T1000 (cell line): ENCODE measurements at regions not wholly inside any gene's neighbourhood (a gene's known extent, or its start where the extent isn't known, plus 50 kb on each side); places are given as distances from the start of the nearest gene placed in this dataset.
"Not testable (repeated sequence)": the region's sequence is repeated elsewhere in the genome, so short reads cannot be mapped to it uniquely, and the experiment has no call there.

Experiments used
- DNase-seq: peaks from one replicate; lab custom pipeline; 2025; ENCODE audit warnings: mixed read lengths; lab: John Stamatoyannopoulos, UW

DNA sequence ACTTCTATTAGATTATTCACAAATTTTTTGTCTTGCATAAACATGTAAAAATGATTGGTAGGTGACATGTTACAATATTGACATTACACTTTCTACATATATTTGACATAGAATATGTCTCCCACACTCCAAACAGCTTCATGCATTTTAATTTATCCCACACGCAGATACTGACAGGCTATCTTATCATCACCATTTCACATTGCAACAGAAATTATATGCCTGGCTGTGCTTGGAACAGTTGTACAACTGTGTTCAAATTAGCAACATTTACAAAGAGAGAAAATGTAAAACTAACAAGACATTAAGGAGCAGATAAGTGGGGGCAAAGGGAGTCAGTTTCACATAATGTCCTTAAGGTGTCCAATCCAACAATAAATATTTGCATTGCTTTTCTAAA, 1208.5 kb downstream of the NSUN3 start:
- DNase-seq = no peak

DNA sequence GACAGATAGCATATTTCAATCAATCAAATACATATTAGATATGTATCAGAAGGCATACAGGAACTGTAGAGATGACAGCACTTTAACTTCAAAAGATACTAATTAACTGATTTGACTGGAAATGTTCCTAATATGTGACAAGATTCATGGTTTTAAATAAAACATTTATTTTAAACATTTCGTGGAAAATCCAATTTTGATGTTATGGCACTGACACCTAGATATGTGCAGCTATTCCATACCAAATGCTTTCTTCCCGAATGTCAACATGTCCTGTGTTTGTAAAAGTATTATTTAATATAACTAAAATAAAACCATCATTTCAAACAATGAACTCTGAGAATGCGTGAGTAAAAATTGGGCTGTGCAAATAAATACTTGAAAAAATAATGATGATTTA, 1209.3 kb downstream of the NSUN3 start:
- no peak for DNase-seq

DNA sequence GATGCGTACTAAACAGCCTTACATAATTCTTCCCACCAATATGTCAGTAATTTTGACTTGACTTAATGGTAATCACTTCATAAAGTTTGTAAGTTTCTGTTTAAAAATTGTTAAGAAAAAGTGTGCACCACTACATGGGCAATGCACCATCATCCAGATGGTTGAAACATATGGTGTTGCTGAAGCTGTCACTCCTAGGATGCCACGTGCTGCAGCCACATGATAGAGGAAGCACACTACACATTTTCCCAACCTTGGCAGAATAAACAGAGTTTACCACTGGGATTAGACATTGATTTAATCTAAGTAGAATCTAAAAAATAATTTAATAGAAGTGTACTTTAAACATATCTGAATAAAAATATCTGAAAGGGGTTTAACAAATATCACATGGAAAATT, 1209.9 kb downstream of the NSUN3 start:
- DNase-seq = no peak

DNA sequence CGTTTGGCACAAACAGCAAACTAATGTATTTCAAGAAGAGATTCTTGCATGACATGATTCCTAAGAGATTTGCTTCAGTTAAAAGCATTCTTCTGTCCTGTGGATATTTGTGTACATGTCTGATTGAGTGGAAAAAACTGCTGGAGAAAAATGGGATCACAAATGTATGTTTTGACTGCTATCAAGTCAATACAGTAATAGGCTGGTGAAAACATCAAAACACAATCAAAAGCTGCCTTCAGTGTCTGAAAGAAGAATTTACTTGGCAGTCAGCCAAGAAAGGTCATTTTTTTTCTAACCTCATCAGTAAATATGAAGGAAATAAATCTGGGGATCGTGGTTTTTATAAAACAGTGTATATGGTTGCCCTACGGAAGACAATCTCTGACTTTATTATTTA, 1214.8 kb downstream of the NSUN3 start:
- no peak for DNase-seq

DNA sequence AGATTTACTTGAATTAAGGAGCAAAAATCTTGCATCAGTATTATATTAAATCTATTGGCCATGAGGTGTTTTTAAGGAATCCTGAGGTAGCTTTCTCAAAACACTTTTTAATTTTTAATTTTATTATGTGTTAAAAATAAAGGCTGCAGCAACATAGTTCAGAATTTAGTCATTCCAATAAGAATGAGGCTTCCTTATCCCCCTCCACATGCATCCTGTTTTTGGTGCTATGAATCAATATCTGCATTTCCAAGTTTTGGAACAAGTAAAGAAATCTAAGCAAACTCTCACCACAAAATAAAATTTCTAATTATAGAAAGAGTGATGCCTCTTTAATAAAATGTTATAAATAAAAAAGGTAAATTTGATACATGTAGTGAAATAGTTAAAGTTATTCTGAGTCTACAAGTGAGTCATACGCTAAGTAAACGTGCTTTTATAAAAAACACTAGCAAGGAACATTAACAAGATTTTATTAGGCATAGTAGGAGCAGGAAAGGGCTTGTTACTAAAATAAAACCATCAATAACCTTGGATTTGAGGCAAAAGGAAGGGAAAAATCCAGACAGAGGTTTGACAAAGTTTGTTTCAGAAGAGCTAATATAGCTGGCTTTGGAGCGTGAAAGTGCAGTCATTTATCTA, 1218.0 kb downstream of the NSUN3 start:
- no peak for DNase-seq

DNA sequence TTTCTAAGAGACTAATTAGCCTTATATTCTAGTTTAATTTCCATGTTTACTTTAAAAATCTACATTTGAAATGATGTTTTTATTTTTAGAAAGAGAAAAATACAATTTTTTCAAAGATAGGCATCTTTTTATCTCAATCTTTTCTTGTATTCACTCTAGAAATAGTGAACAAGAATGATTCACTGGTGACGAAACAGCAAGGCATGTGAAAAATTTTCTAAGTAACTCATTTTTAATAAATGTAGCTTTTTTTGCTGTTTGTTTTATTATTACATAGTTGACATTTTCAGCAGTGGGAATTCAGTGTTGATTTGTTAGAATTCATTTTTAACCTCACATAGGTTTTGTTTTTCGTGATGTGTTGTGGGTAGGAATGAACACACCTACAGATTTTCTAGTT, 1226.4 kb downstream of the NSUN3 start:
- no peak for DNase-seq

DNA sequence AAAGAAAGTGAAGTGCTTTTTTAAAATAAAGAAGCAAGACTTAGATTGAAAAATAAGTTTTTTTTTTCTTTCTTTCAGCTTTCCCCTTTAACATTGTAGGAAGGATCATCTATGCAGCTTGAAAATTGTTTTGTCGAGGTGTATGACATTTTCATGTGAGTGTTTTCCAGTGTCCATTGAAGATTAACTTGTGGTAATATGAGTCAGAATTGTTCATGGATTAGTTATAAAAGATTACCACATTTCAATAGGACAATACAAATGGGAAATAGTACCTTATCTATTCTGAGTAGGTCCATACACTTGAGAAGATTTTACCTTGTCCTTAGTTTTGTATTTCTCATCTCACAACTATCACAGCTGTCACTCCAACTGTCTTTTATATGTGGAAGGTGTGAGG, 1234.7 kb downstream of the NSUN3 start:
- no peak for DNase-seq

DNA sequence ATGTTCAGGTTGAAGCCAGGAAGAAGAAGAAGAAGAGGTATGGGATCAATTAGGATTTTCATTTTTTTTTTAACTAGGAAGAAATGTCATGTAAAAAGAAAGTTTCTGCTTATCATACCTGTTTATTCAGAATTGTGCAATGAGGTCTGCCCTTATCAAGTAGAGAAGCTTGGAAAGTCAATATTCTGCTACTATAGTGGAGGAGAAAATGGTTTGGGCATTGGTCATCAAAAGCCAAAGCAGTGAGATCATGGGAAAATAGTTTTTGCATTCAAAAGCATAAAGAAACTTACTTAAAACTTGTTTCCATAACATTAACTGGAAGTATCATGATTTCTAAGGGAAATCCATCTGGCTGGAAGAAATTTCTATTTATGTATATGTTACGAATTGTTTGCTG, 1239.2 kb downstream of the NSUN3 start:
- no peak for DNase-seq

DNA sequence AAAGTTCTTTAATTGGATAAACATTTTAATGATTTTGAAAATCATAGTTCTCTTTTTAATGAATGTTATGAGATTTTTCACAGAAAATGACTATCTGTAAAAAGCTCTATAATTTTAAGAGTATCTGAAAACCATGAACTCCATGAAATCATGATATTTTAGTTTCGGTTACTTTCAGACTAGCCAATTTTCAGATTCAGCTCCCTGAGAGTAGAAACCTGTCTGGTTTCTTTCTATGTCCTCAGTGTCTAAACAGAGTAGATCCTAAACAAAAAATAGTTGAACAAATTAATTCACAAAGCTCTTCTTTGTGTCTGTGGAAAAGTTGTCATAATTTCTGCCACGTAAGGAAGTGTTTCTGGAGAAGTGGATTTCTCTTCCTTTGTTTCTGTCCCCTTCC, 1247.7 kb downstream of the NSUN3 start:
- no peak for DNase-seq

DNA sequence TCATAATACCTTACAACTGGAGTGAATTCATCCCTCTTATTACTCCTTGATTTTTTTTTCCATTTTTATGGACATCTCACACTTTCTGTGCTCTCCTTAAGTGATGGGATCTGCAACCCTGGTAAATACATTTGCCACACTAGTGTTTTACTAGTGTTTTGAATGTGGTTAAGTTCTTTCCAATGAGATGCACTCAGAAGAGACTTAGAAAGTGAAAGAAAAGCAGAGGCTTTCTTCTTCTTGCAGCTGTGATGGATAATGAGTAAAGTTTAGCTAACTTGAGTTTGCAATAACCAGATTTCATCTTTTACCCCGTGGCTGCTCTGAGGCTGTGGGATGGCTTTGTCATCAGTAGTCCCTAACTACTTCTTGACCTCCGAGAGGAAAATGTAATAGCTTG, 1248.4 kb downstream of the NSUN3 start:
- DNase-seq = no peak

DNA sequence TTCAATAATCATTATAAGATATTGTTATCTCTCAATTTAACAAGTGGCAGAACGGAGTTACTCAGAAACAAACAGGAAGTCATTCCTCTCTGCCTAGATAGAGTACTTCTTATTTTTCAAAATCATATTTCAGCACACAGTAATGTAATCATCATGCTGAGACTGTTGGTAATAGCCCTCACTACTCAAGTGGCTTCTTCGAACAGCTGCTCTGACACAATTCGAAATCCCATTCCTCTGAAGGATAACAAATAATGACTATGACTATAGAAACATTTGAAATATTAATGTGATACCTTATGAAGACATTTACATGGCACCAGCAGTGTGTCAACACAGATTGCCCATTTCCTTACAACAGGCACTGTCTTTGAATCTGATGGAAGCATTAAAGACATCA, 1249.8 kb downstream of the NSUN3 start:
- DNase-seq = no peak

DNA sequence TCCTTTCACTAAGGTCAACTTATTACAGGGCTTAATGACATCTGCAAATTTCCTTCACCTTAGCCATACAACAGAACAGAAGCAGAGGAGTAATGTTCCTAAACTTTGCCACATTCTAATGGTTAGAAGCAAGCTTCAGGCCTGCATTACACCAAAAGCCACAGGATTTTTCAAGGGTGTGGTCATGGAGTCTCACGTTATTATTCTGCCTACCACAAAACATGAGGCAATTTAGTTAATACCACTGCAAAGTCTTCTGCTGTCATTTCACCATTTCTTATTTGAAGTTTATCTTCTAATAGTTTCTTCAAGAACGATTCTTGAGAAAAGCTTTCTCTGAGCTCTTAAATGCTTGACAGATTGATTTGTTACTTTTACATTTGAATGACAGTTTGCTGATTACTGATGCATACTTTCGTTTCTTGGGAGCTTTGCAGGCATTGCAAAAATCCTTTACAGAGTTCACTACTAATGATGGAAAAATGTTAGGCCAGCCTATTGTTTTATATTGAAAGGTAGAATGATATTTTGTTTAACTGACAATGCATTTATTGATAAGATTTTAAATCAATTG, 1257.1 kb downstream of the NSUN3 start:
- DNase-seq = no peak

DNA sequence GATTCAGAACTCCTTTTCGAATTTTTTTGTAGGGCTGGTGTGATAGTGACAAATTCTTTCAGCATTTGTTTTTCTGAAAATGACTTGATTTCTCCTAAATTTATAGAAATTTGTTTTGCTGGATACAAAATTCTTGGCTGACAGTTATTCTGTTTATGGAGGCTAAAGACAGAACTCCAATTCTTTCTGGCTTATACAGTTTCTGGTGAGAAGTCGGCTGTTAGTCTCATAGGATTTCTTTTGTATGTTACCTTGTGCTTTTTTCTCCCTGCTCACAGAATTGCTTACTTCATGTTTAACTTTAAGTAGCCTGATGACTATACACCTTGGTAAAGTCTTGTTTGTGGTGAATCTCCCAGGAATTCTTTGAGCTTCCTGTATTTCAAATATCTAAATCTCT, 1264.6 kb downstream of the NSUN3 start:
- DNase-seq = no peak

DNA sequence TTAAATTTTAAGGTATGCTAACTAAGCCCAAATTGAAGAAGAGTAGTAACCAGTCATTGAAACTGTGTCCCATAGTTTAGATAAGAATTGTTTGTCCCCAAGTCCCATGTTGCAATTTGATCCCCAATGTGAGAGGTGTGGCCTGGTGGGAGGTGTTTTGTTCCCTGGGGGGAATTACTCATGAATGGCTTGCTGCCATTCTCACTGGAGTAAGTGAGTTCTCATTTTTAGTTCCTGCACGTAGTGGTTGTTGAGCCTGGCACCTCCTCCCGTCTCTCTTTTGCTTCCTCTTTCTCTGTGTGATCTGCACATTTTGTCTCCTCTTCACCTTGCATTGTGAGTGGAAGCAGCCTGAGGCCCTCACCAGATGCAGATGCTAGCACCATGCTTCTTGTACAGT, 1271.0 kb downstream of the NSUN3 start:
- DNase-seq = no peak

DNA sequence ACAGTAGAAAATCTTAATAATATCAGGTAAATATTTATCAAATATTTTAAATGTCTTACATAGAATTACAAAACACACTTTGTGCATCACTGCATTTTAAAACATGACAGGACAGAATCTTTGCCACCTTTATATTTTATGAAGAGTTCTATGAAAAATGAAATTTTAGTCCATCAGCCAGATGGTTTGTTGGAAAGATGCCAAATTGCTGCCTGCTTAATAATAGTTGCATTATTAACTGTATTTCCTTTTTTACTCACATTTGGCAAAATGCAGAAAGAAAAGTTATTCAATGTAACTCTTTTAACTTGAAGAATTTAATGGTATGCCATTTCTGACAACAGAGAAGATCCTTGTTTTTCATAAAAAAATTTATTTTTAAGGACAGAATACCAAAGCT, 1271.6 kb downstream of the NSUN3 start:
- DNase-seq = no peak

DNA sequence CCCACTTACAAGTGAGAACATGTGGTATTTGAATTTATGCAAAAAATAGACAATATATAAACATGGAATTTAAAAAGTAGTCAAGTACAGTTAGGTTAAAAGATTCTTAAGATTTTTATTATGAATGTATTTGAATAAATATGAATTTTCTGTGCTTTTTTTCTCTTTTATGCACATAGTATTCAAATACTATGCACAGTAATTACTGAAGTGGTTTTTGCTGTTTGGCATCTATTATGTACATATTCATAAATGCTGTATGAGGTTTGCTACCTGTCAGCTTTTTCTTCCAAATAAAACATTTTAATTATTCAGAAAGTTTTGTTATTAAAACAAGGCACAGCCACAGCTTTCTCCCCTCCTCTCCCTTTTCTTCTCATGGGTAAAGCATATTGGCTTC, 1272.7 kb downstream of the NSUN3 start:
- DNase-seq = no peak

DNA sequence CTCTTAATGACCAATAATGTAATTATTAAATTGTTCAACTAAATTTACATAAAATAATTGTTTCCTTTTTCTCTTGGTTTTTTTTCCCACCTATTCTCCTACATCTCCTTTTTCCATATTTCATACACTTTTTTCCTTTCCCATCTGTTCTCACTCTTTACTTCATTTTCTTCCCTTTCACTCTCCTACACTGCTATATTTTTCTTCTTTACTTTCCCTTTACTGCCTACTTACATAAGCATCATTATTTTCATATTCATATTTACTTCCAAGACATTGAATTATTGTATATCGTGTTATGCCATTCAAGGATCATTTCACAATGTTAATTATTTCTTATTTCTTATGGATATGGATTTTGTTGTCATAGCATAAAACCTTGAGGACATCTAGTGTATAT, 1275.6 kb downstream of the NSUN3 start:
- DNase-seq = no peak

DNA sequence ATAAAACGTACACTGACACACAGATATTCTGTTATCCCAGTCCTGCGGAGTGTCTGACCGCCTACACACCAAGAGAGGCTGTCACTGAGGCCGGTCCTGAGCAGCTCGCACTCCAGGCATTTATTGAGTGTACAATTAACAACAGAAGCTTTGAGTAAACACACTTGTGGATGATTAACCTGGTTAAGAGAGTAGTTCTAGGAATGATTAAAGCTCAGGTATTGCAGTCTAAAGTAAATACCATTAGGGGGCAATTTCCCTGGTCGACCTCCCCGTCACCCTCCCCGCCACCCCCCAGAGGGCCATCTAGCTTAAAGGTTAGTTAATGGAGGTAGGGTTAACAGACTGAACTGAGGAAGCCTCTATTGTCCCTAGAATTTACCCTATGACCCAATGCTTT, 1278.5 kb downstream of the NSUN3 start:
- DNase-seq = no peak

DNA sequence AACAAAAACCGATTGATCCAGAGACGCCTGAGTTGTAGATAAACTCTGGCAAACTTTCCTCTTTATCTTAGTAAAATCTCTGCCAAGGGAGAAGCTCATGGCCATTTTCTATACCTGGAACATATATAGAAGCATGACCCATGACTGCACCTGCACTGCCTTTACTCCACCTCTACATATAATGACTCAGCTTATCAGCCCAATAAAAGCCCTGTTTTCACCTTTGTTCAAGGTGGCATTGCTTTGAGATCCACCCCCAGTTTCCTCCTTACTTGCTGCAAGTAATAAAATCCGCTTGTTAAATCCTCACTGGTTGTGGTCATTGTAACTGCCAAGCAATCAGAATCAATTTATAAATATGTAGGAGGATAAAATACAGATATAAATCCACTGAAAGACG, 1280.4 kb downstream of the NSUN3 start:
- no peak for DNase-seq

DNA sequence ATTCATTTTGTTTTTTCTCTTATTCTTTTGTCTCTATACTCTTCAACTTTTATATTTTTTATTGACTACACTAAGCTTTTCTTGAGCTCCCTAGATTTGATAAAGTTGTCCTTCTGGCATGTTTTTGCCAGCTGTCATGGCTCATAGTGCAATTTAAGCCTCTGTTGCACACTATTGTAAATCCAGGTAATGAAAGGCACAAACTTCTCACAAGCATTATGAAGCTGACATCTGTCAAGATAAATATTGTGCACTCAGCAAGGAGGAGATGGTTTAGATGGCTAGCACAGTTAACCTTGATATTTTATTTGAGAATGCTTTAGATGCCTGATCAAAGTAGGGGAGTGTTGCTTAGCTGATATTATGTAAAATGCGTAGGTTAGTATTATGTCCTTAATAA, 1280.9 kb downstream of the NSUN3 start:
- no peak for DNase-seq

DNA sequence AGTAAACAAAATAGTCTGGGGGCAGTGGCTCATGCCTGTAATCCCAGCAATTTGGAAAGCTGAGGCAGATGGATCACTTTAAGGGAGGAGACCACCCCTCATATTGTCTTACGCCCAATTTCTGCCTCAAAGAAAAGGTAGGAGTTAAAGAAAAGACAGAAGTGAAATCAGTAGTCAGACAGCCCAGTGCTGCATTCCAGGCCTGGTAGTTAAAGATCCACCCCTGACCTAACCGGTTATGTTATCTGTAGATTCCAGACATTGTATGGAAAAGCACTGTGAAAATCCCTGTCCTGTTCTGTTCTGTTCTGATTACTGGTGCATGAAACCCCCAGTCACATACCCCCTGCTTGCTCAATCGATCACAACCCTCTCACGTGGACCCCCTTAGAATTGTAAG, 1285.1 kb downstream of the NSUN3 start:
- not testable (repeated sequence) for DNase-seq

DNA sequence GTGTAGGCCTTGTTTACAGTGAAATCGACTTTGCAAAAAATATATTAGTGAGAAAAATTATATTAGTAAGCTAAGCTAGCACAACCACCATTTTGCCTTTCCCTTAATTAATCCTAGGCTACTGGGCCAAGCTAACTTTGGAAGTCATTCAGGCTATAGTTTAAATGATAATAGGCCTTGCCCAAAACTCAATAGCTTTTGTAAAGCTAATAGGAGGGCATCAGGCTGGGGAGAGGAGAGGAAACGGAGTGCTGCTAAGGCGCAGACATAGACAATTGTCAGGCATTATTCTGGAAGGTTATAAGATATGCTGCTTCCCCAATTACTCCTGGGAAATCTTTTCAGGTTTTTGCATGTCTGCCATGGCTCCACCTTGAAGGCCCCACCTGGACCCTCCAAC, 1286.0 kb downstream of the NSUN3 start:
- no peak for DNase-seq

DNA sequence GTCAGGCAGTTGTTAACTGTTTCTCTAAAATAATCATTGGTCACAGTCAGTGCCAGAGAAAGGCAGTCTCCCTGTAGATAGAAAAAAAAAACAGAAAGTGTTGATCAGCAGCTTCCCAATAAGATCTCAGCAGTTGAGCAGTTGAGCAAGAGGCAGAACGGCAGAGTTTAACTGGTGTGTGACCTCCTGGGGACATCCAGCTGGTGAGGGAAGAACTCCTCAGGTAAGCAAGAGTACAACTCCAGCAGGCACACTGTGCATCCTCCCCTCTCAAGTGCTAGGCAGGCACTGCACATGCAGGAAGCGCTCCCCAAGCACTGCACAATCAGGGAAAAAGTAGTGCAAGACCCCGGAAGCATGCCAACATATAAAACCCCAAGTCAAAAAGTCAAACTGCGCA, 1287.2 kb downstream of the NSUN3 start:
- DNase-seq = no peak

DNA sequence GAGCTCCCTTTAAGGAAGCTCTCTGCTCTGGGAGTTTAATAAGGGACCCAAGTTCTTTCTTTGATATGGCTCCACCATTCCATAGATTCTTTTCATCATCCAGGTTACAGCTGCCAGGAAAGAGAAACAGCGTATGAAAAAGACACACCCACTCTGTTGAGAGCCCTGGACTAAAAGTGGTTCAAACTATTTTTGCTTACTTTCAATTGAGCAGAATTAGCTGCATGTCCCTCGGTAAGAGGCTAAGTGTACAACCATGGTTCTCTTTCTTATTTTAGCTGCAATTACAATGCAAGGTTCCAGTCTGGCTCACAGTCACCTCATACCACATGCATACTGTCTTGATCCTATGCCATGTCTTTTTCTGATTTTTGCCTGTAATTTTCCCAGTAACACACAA, 1288.3 kb downstream of the NSUN3 start:
- DNase-seq = no peak

DNA sequence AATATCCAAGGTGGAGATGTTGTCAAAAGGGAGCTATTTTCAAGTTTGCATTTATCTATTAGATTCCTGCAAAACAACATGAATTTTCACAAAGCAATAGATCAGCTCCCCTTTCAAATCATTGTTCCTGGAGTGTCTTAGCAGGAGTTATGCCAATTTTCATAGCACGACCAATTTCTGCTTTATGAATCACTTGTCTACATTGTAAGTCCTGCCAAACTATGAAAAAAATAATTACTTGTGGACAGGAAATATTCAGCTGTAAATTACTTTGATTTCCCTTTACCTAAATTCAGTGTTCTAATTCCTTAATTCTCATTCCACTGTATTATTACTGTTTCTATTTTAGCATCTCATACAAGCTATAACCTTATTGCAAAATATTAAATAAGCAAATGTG, 1289.6 kb downstream of the NSUN3 start:
- no peak for DNase-seq
